GM21737 (cell line): ENCODE measurements at regions not wholly inside any gene's neighbourhood (a gene's known extent, or its start where the extent isn't known, plus 50 kb on each side); places are given as distances from the start of the nearest gene placed in this dataset.

Experiments used
- ATAC-seq: cut with Tn5 transposase; IDR thresholded peaks from one replicate; pipeline ENCODE4 v1.9.1; 2021; ENCODE audit warnings: mild to moderate bottlenecking, moderate library complexity; ENCODE audit not compliant: unreplicated experiment

GRCh38 chr2:57893786-57894185, 152.8 kb upstream of the VRK2 start:
- ATAC-seq, result no peak

GRCh38 chr2:57894381-57894780, 152.2 kb upstream of the VRK2 start:
- ATAC-seq, result no peak

GRCh38 chr2:57897920-57898319, 148.7 kb upstream of the VRK2 start:
- no peak for ATAC-seq

GRCh38 chr2:57899898-57900297, 146.7 kb upstream of the VRK2 start:
- no peak for ATAC-seq

GRCh38 chr2:57902578-57902977, 144.0 kb upstream of the VRK2 start:
- ATAC-seq, result no peak

- ATAC-seq, result peak; percentile 69
These were observed 140.4 kb upstream of the VRK2 start for GRCh38 chr2:57906152-57906732.

GRCh38 chr2:57907411-57907810, 139.2 kb upstream of the VRK2 start:
- no peak for ATAC-seq

- peak; percentile 61 for ATAC-seq
These were observed 137.9 kb upstream of the VRK2 start for GRCh38 chr2:57908736-57909161.

- no peak for ATAC-seq
These were observed 128.5 kb upstream of the VRK2 start for GRCh38 chr2:57918126-57918525.

- ATAC-seq, result no peak
These were observed 126.2 kb upstream of the VRK2 start for GRCh38 chr2:57920342-57920939.

- no peak for ATAC-seq
These were observed 111.9 kb upstream of the VRK2 start for GRCh38 chr2:57934659-57935058.

- ATAC-seq, result no peak
These were observed 110.4 kb upstream of the VRK2 start for GRCh38 chr2:57936216-57936615.

- ATAC-seq, result no peak
These were observed 109.2 kb upstream of the VRK2 start for GRCh38 chr2:57937456-57937855.

GRCh38 chr2:57941816-57942215, 104.8 kb upstream of the VRK2 start:
- no peak for ATAC-seq

GRCh38 chr2:57943315-57943714, 103.3 kb upstream of the VRK2 start:
- no peak for ATAC-seq

- ATAC-seq, result no peak
These were observed 99.2 kb upstream of the VRK2 start for GRCh38 chr2:57947398-57947797.

- no peak for ATAC-seq
These were observed 92.6 kb upstream of the VRK2 start for GRCh38 chr2:57954020-57954419.

- no peak for ATAC-seq
These were observed 89.4 kb upstream of the VRK2 start for GRCh38 chr2:57957238-57957637.

GRCh38 chr2:57959390-57959789, 87.2 kb upstream of the VRK2 start:
- no peak for ATAC-seq

- ATAC-seq, result no peak
These were observed 83.7 kb upstream of the VRK2 start for GRCh38 chr2:57962861-57963260.

GRCh38 chr2:57965219-57965618, 81.4 kb upstream of the VRK2 start:
- no peak for ATAC-seq

- no peak for ATAC-seq
These were observed 80.6 kb upstream of the VRK2 start for GRCh38 chr2:57965961-57966360.

GRCh38 chr2:57973621-57974186, 72.9 kb upstream of the VRK2 start:
- ATAC-seq, result no peak
